RCC 7860 (cell line): ENCODE measurements at regions not wholly inside any gene's neighbourhood (a gene's known extent, or its start where the extent isn't known, plus 50 kb on each side); places are given as distances from the start of the nearest gene placed in this dataset.
A peak's percentile ranks its signal among the peaks of the same experiment; 100 is the strongest.

Source experiments
- DNase-seq: peaks from one replicate; pipeline ENCODE4 v3.0.0-alpha.2; 2015; ENCODE audit warnings: low spot score
- FAIRE-seq: peaks from 2 replicates; lab custom pipeline; 2012; peaks lifted over from hg19 to GRCh38; lab: Jason Lieb, UNC

- no peak for FAIRE-seq
- no peak for DNase-seq
Observed at GRCh38 chr2:71786291-71787107, 333.1 kb downstream of the DYSF start.

- FAIRE-seq (no peak), DNase-seq (no peak)
Observed at GRCh38 chr2:71785516-71785981, 332.2 kb downstream of the DYSF start.

- DNase-seq (peak; percentile 78), FAIRE-seq (peak; percentile 87)
Observed at GRCh38 chr2:71784734-71785511, 331.6 kb downstream of the DYSF start.

- FAIRE-seq (no peak), DNase-seq (no peak)
Observed at GRCh38 chr2:71783815-71784214, 330.5 kb downstream of the DYSF start.

- FAIRE-seq (peak; percentile 76), DNase-seq (peak; percentile 54)
Observed at GRCh38 chr2:71783215-71783614, 329.9 kb downstream of the DYSF start.

GRCh38 chr2:71782323-71782722 is 329.0 kb downstream of the DYSF start:
- no peak for DNase-seq
- FAIRE-seq = no peak

- DNase-seq = no peak
- no peak for FAIRE-seq
Observed at GRCh38 chr2:71781695-71782228, 328.4 kb downstream of the DYSF start.

- no peak for FAIRE-seq
Observed at GRCh38 chr2:71780162-71780561, 326.8 kb downstream of the DYSF start.

GRCh38 chr2:71779774-71780105 is 326.4 kb downstream of the DYSF start:
- FAIRE-seq = no peak

More at GRCh38 chr2:71780162-71780561, 326.8 kb downstream of the DYSF start:
- no peak for DNase-seq

GRCh38 chr2:71778936-71779773 is 325.8 kb downstream of the DYSF start:
- DNase-seq = no peak
- no peak for FAIRE-seq

More at GRCh38 chr2:71779774-71780105, 326.4 kb downstream of the DYSF start:
- no peak for DNase-seq

- DNase-seq = no peak
- no peak for FAIRE-seq
Observed at GRCh38 chr2:71778514-71778913, 325.2 kb downstream of the DYSF start.

- FAIRE-seq = no peak
Observed at GRCh38 chr2:71777946-71778345, 324.6 kb downstream of the DYSF start.

GRCh38 chr2:71776227-71776626 is 322.9 kb downstream of the DYSF start:
- FAIRE-seq (no peak), DNase-seq (no peak)

More at GRCh38 chr2:71777946-71778345, 324.6 kb downstream of the DYSF start:
- no peak for DNase-seq

GRCh38 chr2:71773218-71773617 is 319.9 kb downstream of the DYSF start:
- DNase-seq (no peak), FAIRE-seq (no peak)

- FAIRE-seq = no peak
- no peak for DNase-seq
Observed at GRCh38 chr2:71772510-71773172, 319.3 kb downstream of the DYSF start.

- DNase-seq (no peak), FAIRE-seq (no peak)
Observed at GRCh38 chr2:71767663-71768062, 314.3 kb downstream of the DYSF start.

GRCh38 chr2:71759060-71759459 is 305.7 kb downstream of the DYSF start:
- no peak for DNase-seq
- no peak for FAIRE-seq

GRCh38 chr2:71757351-71757750 is 304.0 kb downstream of the DYSF start:
- FAIRE-seq = no peak

GRCh38 chr2:71756280-71756906 is 303.0 kb downstream of the DYSF start:
- DNase-seq (no peak), FAIRE-seq (peak; percentile 56)

More at GRCh38 chr2:71757351-71757750, 304.0 kb downstream of the DYSF start:
- DNase-seq = no peak

- DNase-seq (no peak), FAIRE-seq (no peak)
Observed at GRCh38 chr2:71751590-71751989, 298.2 kb downstream of the DYSF start.
